Smooth muscle cell (in vitro differentiated cells): ENCODE measurements at regions not wholly inside any gene's neighbourhood (a gene's known extent, or its start where the extent isn't known, plus 50 kb on each side); places are given as distances from the start of the nearest gene placed in this dataset.

Source experiments
- DNase-seq: peaks from one replicate; lab custom pipeline; 2025; ENCODE audit not compliant: unreplicated experiment; lab: John Stamatoyannopoulos, UW
- H2AFZ ChIP-seq: fragments of 200-600 bp; sonication (generic); 2 replicates; pipeline ENCODE4 v1.6.0; 2016; ENCODE audit warnings: antibody characterized with exemption, low read depth, mild to moderate bottlenecking
- H3F3A ChIP-seq: fragments of 200-600 bp; sonication (generic); 2 replicates; pipeline ENCODE4 v1.6.0; 2017; ENCODE audit warnings: antibody characterized with exemption, low read depth
- H3K27ac ChIP-seq: fragments of 200-600 bp; sonication (generic); 2 replicates; pipeline ENCODE4 v1.5.1; 2016; ENCODE audit warnings: low read depth, mild to moderate bottlenecking
- H3K27me3 ChIP-seq: fragments of 200-600 bp; sonication (generic); 2 replicates; pipeline ENCODE4 v1.6.1; 2016; ENCODE audit warnings: low read depth, mild to moderate bottlenecking
- H3K36me3 ChIP-seq: fragments of 200-600 bp; sonication (generic); 2 replicates; pipeline ENCODE4 v1.5.1; 2016; ENCODE audit warnings: low read depth
- H3K4me1 ChIP-seq: fragments of 200-600 bp; sonication (generic); 2 replicates; pipeline ENCODE4 v1.5.1; 2016; ENCODE audit warnings: low read depth
- H3K4me2 ChIP-seq: fragments of 200-600 bp; sonication (generic); 2 replicates; pipeline ENCODE4 v1.6.0; 2016; ENCODE audit warnings: mild to moderate bottlenecking
- H3K4me3 ChIP-seq: fragments of 200-600 bp; sonication (generic); 2 replicates; pipeline ENCODE4 v1.5.1; 2016; ENCODE audit warnings: mild to moderate bottlenecking
- H3K79me2 ChIP-seq: fragments of 200-600 bp; sonication (generic); 2 replicates; pipeline ENCODE4 v1.6.0; 2016; ENCODE audit warnings: low read depth, mild to moderate bottlenecking
- H3K9ac ChIP-seq: fragments of 200-600 bp; sonication (generic); 2 replicates; pipeline ENCODE4 v1.6.0; 2016; ENCODE audit warnings: low read depth
- H3K9me3 ChIP-seq: fragments of 200-600 bp; sonication (generic); replicated peaks from 2 replicates; pipeline ENCODE4 v1.5.1; 2016; ENCODE audit warnings: low read depth
- H4K20me1 ChIP-seq: fragments of 200-600 bp; sonication (generic); 2 replicates; pipeline ENCODE4 v1.6.0; 2016; ENCODE audit warnings: low read depth
- WGBS: methylation state at CpG from one replicate; pipeline ENCODE4 v1.1.7; 2016; ENCODE audit warnings: low lambda C conversion rate; 5-methylcytosine and 5-hydroxymethylcytosine counted together
- TF ChIP-seq, protein P1 (sequence below): fragments of 200-600 bp; sonication (generic); IDR thresholded peaks from 2 replicates; pipeline ENCODE4 v1.5.1; 2017; ENCODE audit warnings: borderline replicate concordance, mild to moderate bottlenecking, antibody characterized with exemption; ENCODE audit not compliant: insufficient read depth, poor library complexity, severe bottlenecking

DNA sequence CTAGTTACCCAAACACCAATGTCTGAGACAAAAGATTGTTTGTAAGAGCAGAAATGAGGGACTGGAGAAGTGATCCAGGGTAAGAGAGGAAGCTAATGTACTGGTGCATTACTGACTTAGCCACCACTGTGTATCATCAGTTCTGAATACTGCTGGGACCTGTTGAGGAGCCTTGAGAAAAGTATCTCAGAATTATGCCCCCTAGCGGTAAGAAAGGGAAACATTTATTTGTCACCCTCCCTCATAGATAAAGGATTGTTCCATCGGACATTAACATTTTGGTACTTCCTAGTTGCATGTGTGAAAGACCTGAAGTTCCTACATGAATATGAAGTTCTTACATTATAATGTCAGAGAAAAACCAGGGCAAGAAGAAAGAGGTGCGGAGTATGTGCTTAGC lies 612.5 kb downstream of the FSCB start:
- Histone ChIP-seq H3K9me3 (no peaks in the 10 kb centered on the region), H3K4me2 (no peak overlapping the region), H3K4me3 (no peak overlapping the region), H3K27ac (no peak overlapping the region), H3K79me2 (no peaks in the 10 kb centered on the region), H3K4me1 (no peaks in the 10 kb centered on the region), H4K20me1 (no peaks in the 10 kb centered on the region), H2AFZ (no peak overlapping the region), H3K36me3 (no peaks in the 10 kb centered on the region), H3K9ac (no peak overlapping the region), H3K27me3 (no peaks in the 10 kb centered on the region), H3F3A (no peaks in the 10 kb centered on the region)
- WGBS: 55% methylated on average over 3 of the region's 3 CpGs
- DNase-seq: no peak
- TF ChIP-seq, protein P1, sequence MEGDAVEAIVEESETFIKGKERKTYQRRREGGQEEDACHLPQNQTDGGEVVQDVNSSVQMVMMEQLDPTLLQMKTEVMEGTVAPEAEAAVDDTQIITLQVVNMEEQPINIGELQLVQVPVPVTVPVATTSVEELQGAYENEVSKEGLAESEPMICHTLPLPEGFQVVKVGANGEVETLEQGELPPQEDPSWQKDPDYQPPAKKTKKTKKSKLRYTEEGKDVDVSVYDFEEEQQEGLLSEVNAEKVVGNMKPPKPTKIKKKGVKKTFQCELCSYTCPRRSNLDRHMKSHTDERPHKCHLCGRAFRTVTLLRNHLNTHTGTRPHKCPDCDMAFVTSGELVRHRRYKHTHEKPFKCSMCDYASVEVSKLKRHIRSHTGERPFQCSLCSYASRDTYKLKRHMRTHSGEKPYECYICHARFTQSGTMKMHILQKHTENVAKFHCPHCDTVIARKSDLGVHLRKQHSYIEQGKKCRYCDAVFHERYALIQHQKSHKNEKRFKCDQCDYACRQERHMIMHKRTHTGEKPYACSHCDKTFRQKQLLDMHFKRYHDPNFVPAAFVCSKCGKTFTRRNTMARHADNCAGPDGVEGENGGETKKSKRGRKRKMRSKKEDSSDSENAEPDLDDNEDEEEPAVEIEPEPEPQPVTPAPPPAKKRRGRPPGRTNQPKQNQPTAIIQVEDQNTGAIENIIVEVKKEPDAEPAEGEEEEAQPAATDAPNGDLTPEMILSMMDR: peak; percentile 59

DNA sequence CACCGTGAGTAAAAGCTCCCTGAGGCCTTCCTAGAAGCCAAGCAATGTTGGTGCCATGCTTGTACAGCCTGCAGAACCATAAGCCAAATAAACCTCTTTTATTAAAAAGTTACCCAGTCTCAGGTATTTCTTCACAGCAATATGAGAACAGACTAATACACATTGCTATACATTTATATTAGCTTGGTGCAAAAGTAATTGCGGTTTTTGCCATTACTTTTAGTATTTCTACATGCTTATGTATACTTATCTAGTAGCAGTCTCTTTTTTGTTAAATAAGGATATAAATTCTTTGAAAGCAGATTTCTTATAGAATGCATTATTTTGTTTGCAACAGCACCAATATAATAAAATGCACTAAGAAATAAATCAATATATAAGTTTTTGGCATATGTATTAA lies 619.6 kb downstream of the FSCB start:
- Histone ChIP-seq H3F3A (no peaks in the 10 kb centered on the region), H3K27ac (no peak overlapping the region), H3K4me1 (no peaks in the 10 kb centered on the region), H3K4me3 (no peak overlapping the region), H3K9ac (no peak overlapping the region), H3K79me2 (no peaks in the 10 kb centered on the region), H3K9me3 (no peaks in the 10 kb centered on the region), H2AFZ (no peak overlapping the region), H4K20me1 (no peaks in the 10 kb centered on the region), H3K36me3 (no peaks in the 10 kb centered on the region), H3K27me3 (no peaks in the 10 kb centered on the region), H3K4me2 (no peak overlapping the region)
- no peak for DNase-seq
- TF ChIP-seq, protein P1: no peak
- 96% methylated on average over 2 of the region's 2 CpGs for WGBS

DNA sequence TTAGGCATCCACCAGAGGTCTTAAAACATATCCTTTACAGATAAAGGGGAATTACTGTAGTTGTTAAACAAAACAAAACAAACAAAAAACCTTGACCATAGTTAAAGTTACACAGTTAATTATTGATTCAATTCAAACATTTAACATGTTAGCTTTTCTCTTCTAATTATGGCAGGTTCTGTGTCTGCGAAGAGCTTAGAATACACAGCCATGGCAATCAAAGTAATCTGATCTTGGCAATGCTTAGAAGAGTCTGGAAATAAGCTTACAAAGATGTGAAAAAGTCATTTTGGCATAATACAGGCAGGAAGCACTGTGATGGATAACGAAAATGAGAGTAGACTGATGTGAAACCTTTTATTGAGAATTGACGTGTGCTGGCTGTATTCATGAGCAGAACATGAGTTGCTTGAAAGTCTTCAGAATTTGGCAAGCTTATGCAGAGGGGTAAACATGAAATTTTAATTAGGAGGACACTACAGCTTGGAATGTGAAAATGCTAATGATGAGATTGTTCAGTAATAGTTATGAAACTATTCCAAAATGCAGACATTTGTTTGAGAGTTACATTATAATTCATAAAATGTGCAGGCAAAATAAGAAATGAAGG lies 629.6 kb downstream of the FSCB start:
- H3K4me2 ChIP-seq: no peak overlapping the region
- no peaks in the 10 kb centered on the region for H3K9me3 ChIP-seq
- no peak overlapping the region for H3K9ac ChIP-seq
- 64% methylated on average over 3 of the region's 3 CpGs for WGBS
- no peaks in the 10 kb centered on the region for H3K79me2 ChIP-seq
- no peak overlapping the region for H3K27ac ChIP-seq
- no peaks in the 10 kb centered on the region for H3K36me3 ChIP-seq
- H3K4me3 ChIP-seq: no peak overlapping the region
- no peaks in the 10 kb centered on the region for H3K4me1 ChIP-seq
- TF ChIP-seq, protein P1: no peak
- no peaks in the 10 kb centered on the region for H4K20me1 ChIP-seq
- H3K27me3 ChIP-seq: no peaks in the 10 kb centered on the region
- H3F3A ChIP-seq: no peaks in the 10 kb centered on the region
- peak overlapping the region; percentile 64 for H2AFZ ChIP-seq
- no peak for DNase-seq
